Hepatic stellate cell (primary cell): ENCODE measurements at regions not wholly inside any gene's neighbourhood (a gene's known extent, or its start where the extent isn't known, plus 50 kb on each side); places are given as distances from the start of the nearest gene placed in this dataset.

Experiments
- DNase-seq: peaks from one replicate; pipeline ENCODE4 v3.0.0; 2011; ENCODE audit warnings: low spot score

DNA sequence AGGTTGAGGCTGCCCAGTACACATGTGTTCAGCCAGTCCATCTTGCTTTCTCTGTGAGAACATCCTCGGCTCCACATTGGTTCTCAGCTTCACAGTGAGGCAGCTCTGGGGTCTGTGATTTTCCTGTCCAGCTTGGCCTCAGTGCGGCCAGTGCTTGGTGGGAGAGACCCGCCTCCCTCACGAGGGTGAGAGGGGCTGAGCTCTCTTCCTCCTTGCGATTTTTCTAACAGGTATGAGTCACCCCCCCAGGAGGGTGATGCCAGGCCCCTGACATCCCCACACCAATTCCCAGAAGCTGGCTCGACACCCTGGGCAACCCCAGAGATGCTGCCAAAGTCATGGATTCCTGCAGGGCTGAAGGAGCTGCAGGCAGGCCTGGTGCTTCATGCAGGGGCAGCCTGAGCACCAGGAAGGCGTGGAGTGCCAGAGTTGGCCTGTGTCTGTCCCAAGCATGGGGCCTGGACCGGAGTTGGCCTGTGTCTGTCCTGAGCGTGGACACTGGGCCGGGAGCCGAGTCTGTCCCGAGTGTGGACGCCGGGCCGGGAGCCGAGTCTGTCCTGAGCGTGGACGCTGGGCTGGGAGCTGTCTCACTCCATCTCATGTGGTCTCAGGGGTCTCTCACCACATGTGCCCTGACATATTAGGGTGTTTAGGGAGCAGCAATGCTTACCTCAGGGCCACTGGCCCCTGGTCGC, 408.6 kb upstream of the IRX4 start:
- DNase-seq: no peak

- no peak for DNase-seq
Measured at GRCh38 chr5:2289380-2289779, 406.7 kb upstream of the IRX4 start.

- no peak for DNase-seq
Measured at GRCh38 chr5:2288968-2289367, 406.2 kb upstream of the IRX4 start.

GRCh38 chr5:2288466-2288865, 405.7 kb upstream of the IRX4 start:
- DNase-seq: no peak

DNA sequence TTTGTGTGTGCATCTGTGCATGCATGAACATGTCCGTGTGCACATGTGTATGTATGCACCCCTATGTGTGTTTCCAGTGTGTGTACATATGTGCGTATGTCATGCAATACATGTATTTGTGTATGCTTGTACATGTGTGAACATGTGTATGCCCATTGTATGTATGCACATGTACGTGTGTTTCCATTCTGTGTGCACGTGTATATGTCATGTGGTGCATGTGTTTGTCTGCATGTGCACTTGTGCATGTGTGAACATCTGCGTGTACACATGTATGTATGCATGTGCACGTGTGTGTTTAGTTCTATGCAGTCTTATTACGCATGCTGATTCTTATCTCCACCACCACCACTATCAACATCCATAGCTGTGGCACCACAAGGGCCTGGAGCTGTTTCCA, 403.5 kb upstream of the IRX4 start:
- DNase-seq: no peak

DNA sequence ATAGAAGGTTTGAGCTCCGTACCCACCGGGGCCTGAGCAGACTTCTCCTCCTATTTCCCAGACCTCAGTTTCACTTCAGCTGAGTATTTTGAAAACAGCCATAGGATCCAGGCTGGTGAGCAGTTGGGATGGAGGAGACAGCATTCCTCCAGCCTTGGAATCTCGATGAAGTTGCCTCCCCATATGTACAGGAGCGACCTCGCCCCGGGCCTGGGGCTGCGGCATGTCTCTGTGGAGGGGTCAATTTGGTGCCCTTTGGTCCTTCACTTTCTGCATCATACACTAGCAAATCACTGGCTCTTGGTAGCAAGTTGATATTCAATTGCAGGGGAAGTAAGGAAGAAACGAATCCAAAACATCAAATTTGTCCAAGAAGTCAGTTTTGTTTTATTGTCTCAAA, 402.0 kb upstream of the IRX4 start:
- DNase-seq: no peak

GRCh38 chr5:2283481-2284045, 400.8 kb upstream of the IRX4 start:
- DNase-seq: no peak

GRCh38 chr5:2282893-2283292, 400.2 kb upstream of the IRX4 start:
- DNase-seq: no peak

- DNase-seq: no peak
Measured at GRCh38 chr5:2282034-2282690, 399.4 kb upstream of the IRX4 start.

DNA sequence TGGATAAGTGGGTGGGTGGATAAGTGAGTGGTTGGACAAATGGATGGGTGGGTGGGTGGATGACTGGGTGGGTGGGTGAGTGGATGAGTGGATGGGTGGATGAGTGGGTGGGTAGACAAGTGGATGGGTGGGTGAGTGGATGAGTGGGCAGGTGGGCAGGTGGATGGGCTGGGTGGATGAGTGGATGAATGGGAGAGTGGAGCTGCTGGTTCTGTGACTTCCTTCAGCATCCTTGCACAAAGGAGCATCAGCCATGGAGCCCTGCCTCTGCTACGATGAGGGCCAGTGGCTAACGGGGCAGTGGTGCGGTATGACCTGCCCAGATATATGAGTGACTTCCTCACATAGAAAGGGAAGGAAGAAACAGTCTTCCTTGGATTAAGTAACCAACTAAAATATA, 398.7 kb upstream of the IRX4 start:
- no peak for DNase-seq

- no peak for DNase-seq
Measured at GRCh38 chr5:2280318-2280717, 397.6 kb upstream of the IRX4 start.

GRCh38 chr5:2278825-2279456, 396.2 kb upstream of the IRX4 start:
- no peak for DNase-seq

DNA sequence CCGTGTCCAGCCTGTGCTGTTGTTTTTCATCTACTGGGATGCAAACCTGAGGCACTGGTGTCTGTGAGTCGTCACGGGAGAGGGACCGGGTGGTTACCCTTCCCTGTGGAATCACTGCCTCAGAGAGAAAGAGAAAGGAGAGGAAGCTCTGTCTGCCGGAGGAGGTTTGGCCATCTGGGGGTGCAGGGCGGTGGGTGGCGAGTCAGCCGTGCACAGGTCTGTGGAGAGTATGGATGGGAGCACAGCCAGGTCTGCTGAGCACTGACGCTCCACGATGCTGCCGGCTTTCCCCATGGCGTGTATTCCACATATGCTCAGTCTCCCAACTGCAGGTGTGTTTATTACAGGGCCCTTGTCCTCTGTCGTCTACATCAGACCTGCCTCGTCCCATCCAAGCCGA, 395.2 kb upstream of the IRX4 start:
- no peak for DNase-seq

GRCh38 chr5:2276101-2276500, 393.4 kb upstream of the IRX4 start:
- no peak for DNase-seq

GRCh38 chr5:2272755-2273154, 390.0 kb upstream of the IRX4 start:
- DNase-seq: no peak

- no peak for DNase-seq
Measured at GRCh38 chr5:2272039-2272438, 389.3 kb upstream of the IRX4 start.

DNA sequence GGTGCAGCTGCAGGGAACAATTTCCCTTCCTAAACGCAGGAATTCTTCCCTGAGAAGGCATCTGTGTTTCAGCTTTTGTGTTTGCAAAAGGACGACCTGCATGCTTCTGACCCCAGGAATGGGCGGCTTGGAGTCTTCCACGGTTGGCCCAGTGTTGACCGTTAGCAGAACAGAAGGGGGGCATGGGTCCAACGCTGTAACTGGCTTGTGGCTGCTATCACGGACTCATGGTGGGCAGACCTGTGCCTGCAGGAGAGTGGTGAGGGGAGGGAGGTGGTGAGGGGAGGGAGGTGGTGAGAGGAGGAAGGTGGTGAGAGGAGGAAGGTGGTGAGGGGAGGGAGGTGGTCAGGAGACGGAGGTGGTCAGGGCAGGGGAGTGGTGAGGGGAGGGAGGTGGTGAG, 388.6 kb upstream of the IRX4 start:
- DNase-seq: no peak

- DNase-seq: no peak
Measured at GRCh38 chr5:2270467-2270866, 387.7 kb upstream of the IRX4 start.

DNA sequence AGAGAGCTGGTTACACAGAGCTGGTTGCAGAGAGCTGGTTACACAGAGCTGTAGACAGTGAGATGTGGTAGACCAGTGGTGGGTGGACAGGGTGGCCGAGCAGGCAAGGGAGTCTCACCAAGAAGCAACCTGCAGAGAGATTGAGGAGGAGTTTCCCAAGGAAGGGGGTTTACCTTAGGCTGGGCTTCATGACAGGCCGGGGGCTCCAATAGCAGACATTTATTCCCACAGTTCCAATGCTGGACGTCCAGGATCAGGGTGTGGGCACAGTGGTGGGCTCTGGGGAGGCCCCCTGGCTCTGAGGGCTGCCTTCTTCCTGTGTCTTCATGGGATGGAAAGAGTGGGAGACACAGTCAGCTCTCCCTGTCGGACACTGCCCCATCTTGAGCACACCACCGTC, 386.9 kb upstream of the IRX4 start:
- DNase-seq: no peak

GRCh38 chr5:2267991-2268390, 385.3 kb upstream of the IRX4 start:
- no peak for DNase-seq

GRCh38 chr5:2266641-2267240, 384.0 kb upstream of the IRX4 start:
- DNase-seq: no peak

- DNase-seq: no peak
Measured at GRCh38 chr5:2265341-2265740, 382.6 kb upstream of the IRX4 start.

GRCh38 chr5:2263763-2264162, 381.0 kb upstream of the IRX4 start:
- DNase-seq: no peak
